ENCODE measurements at regions not wholly inside any gene's neighbourhood (a gene's known extent, or its start where the extent isn't known, plus 50 kb on each side); places are given as distances from the start of the nearest gene placed in this dataset.
"Not testable (repeated sequence)": the region's sequence is repeated elsewhere in the genome, so short reads cannot be mapped to it uniquely, and the experiment has no call there.

- DNase-seq: no peak
Observed at GRCh38 chr2:138223319-138223718, 259.0 kb downstream of the HNMT start.

GRCh38 chr2:138227195-138227594, 262.9 kb downstream of the HNMT start:
- no peak for DNase-seq

- no peak for DNase-seq
Observed at GRCh38 chr2:138228101-138228500, 263.8 kb downstream of the HNMT start.

GRCh38 chr2:138234265-138234664, 267.3 kb upstream of the SPOPL start:
- DNase-seq: no peak

GRCh38 chr2:138235041-138235440, 266.5 kb upstream of the SPOPL start:
- no peak for DNase-seq

GRCh38 chr2:138236142-138236541, 265.4 kb upstream of the SPOPL start:
- no peak for DNase-seq

GRCh38 chr2:138237667-138238384, 263.7 kb upstream of the SPOPL start:
- no peak for DNase-seq

GRCh38 chr2:138238908-138239307, 262.7 kb upstream of the SPOPL start:
- DNase-seq: no peak

- no peak for DNase-seq
Observed at GRCh38 chr2:138239902-138240491, 261.6 kb upstream of the SPOPL start.

GRCh38 chr2:138243372-138243771, 258.2 kb upstream of the SPOPL start:
- DNase-seq: no peak

GRCh38 chr2:138244501-138244925, 257.1 kb upstream of the SPOPL start:
- no peak for DNase-seq

GRCh38 chr2:138245310-138245709, 256.3 kb upstream of the SPOPL start:
- no peak for DNase-seq

- DNase-seq: no peak
Observed at GRCh38 chr2:138247302-138247701, 254.3 kb upstream of the SPOPL start.

GRCh38 chr2:138249207-138249606, 252.4 kb upstream of the SPOPL start:
- no peak for DNase-seq

GRCh38 chr2:138250843-138251320, 250.7 kb upstream of the SPOPL start:
- DNase-seq: not testable (repeated sequence)

- DNase-seq: no peak
Observed at GRCh38 chr2:138252587-138252986, 249.0 kb upstream of the SPOPL start.

GRCh38 chr2:138255670-138256069, 245.9 kb upstream of the SPOPL start:
- DNase-seq: no peak

- no peak for DNase-seq
Observed at GRCh38 chr2:138267161-138267901, 234.2 kb upstream of the SPOPL start.

GRCh38 chr2:138267902-138268254, 233.7 kb upstream of the SPOPL start:
- DNase-seq: no peak

GRCh38 chr2:138269765-138270164, 231.8 kb upstream of the SPOPL start:
- DNase-seq: no peak

- DNase-seq: no peak
Observed at GRCh38 chr2:138271467-138271866, 230.1 kb upstream of the SPOPL start.

GRCh38 chr2:138272524-138273195, 228.9 kb upstream of the SPOPL start:
- no peak for DNase-seq

GRCh38 chr2:138273280-138273679, 228.3 kb upstream of the SPOPL start:
- not testable (repeated sequence) for DNase-seq

Measured in GF-D8 (cell line).